Fibroblast of mammary gland (primary cell): ENCODE measurements at regions not wholly inside any gene's neighbourhood (a gene's known extent, or its start where the extent isn't known, plus 50 kb on each side); places are given as distances from the start of the nearest gene placed in this dataset.
"Not testable (repeated sequence)": the region's sequence is repeated elsewhere in the genome, so short reads cannot be mapped to it uniquely, and the experiment has no call there.

Experiments
- DNase-seq: peaks from one replicate; pipeline ENCODE4 v3.0.0-alpha.2; 2010; ENCODE audit warnings: low read depth
- H3K4me3 ChIP-seq: 2 replicates; pipeline ENCODE4 v1.5.1; 2011; ENCODE audit warnings: low read depth, mild to moderate bottlenecking, low read length, moderate library complexity; ENCODE audit not compliant: control insufficient read depth
- TF ChIP-seq, protein P1 (sequence below): conservative IDR thresholded peaks from 2 replicates; pipeline ENCODE4 v1.5.1; 2011; ENCODE audit warnings: low read depth, low read length, inconsistent platforms; ENCODE audit not compliant: control insufficient read depth, insufficient read depth

- no peak for DNase-seq
- TF ChIP-seq, protein P1, sequence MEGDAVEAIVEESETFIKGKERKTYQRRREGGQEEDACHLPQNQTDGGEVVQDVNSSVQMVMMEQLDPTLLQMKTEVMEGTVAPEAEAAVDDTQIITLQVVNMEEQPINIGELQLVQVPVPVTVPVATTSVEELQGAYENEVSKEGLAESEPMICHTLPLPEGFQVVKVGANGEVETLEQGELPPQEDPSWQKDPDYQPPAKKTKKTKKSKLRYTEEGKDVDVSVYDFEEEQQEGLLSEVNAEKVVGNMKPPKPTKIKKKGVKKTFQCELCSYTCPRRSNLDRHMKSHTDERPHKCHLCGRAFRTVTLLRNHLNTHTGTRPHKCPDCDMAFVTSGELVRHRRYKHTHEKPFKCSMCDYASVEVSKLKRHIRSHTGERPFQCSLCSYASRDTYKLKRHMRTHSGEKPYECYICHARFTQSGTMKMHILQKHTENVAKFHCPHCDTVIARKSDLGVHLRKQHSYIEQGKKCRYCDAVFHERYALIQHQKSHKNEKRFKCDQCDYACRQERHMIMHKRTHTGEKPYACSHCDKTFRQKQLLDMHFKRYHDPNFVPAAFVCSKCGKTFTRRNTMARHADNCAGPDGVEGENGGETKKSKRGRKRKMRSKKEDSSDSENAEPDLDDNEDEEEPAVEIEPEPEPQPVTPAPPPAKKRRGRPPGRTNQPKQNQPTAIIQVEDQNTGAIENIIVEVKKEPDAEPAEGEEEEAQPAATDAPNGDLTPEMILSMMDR, result no peak
- H3K4me3 ChIP-seq, result no peak overlapping the region
Observed at GRCh38 chr7:68087401-68087800, 1090.8 kb downstream of the TYW1 start.

GRCh38 chr7:68088879-68089278 lies 1092.2 kb downstream of the TYW1 start:
- no peak for DNase-seq
- TF ChIP-seq, protein P1, result no peak
- H3K4me3 ChIP-seq, result no peak overlapping the region

DNA sequence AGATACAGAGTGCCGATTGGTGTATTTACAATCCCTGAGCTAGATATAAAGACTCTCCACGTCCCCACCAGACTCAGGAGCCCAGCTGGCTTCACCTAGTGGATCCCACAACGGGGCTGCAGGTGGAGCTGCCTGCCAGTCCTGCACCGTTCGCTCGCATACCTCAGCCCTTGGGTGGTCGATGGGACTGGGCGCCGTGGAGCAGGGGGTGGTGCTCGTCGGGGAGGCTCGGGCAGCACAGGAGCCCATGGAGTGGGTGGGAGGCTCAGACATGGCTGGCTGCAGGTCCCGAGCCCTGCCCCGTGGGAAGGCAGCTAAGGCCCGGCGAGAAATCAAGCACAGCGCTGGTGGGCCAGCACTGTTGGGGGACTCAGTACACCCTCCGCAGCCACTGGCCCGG lies 1093.6 kb downstream of the TYW1 start:
- not testable (repeated sequence) for H3K4me3 ChIP-seq, DNase-seq

- DNase-seq, result no peak
- H3K4me3 ChIP-seq, result no peak overlapping the region
- TF ChIP-seq, protein P1, result no peak
Observed at GRCh38 chr7:68103319-68103718, 1106.7 kb downstream of the TYW1 start.

GRCh38 chr7:68107261-68107660 lies 1110.6 kb downstream of the TYW1 start:
- DNase-seq, result no peak

GRCh38 chr7:68107968-68108367 lies 1111.3 kb downstream of the TYW1 start:
- TF ChIP-seq, protein P1, result no peak
- no peak for DNase-seq
- H3K4me3 ChIP-seq, result no peak overlapping the region

More at GRCh38 chr7:68107261-68107660, 1110.6 kb downstream of the TYW1 start:
- no peak overlapping the region for H3K4me3 ChIP-seq
- TF ChIP-seq, protein P1, result no peak

GRCh38 chr7:68109299-68109698 lies 1112.7 kb downstream of the TYW1 start:
- no peak overlapping the region for H3K4me3 ChIP-seq
- TF ChIP-seq, protein P1, result no peak
- DNase-seq, result no peak
